Epidermal melanocyte (primary cell): ENCODE measurements at regions not wholly inside any gene's neighbourhood (a gene's known extent, or its start where the extent isn't known, plus 50 kb on each side); places are given as distances from the start of the nearest gene placed in this dataset.
"Not testable (repeated sequence)": the region's sequence is repeated elsewhere in the genome, so short reads cannot be mapped to it uniquely, and the experiment has no call there.

Experiments
- DNase-seq: peaks from one replicate; pipeline ENCODE4 v3.0.0; 2011; ENCODE audit warnings: low spot score; ENCODE audit not compliant: insufficient read length

GRCh38 chr4:160299608-160300007, 1196.7 kb downstream of the RAPGEF2 start:
- no peak for DNase-seq

- DNase-seq = no peak
These were observed 1213.2 kb downstream of the RAPGEF2 start for GRCh38 chr4:160316036-160316435.

- DNase-seq = no peak
These were observed 1215.8 kb downstream of the RAPGEF2 start for GRCh38 chr4:160318567-160319220.

GRCh38 chr4:160319221-160319867, 1216.5 kb downstream of the RAPGEF2 start:
- no peak for DNase-seq

DNA sequence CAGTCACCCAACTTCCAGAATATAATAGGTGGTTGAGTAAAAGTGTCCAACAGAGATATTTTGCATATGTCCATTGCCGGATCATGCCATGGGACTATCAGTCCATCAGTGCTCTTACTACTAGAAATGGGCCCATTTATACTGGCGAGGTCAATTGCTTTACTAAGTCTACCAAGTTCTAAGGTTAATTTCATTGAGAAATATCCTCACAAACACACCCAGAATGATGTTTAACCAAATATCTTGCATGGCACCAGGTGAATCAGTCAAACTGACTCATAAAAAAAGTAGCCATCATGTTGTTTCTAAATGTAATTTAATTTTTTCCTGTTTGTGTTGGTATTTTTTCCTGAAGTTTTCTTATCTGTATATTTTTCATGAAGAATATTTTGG, 1217.0 kb downstream of the RAPGEF2 start:
- no peak for DNase-seq

GRCh38 chr4:160326110-160326509, 1223.2 kb downstream of the RAPGEF2 start:
- no peak for DNase-seq

DNA sequence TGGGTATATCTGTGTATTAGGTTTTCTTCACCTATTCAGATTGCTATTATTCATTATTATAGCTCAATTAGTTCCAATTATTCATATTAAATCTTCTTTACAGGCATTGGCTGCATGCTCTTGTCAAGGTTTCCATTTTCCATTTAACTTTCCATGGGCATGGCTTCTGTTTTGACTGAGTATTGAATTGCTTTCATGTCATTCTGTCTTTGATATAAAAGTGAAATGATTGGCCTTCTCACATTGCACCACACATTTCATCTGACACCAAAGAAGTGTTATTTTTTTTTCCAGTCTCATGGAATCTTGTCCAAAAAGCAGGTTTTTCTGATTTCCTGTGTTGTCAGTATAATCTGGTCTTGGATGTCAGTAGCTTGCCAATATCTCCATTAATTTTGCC, 1244.3 kb downstream of the RAPGEF2 start:
- no peak for DNase-seq

GRCh38 chr4:160350944-160351343, 1248.1 kb downstream of the RAPGEF2 start:
- no peak for DNase-seq

DNA sequence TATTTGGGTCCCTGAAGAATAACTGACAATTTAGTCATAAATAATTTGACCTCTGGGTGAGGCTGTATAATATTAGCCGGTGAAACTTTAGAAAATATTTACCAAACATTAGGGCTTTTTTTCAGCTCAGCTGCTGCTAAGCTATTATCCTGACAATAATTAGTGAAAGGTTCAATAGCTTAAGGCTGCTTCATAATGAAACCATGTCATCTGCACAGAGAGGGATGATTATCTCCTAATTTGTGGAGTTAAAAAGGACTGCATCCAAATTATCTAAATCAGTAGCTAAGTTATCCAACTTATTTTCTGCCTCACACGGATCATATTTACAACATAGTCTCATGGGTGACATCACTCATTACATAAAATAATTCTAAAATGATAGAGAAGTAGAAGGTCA, 1249.8 kb downstream of the RAPGEF2 start:
- DNase-seq = no peak

DNA sequence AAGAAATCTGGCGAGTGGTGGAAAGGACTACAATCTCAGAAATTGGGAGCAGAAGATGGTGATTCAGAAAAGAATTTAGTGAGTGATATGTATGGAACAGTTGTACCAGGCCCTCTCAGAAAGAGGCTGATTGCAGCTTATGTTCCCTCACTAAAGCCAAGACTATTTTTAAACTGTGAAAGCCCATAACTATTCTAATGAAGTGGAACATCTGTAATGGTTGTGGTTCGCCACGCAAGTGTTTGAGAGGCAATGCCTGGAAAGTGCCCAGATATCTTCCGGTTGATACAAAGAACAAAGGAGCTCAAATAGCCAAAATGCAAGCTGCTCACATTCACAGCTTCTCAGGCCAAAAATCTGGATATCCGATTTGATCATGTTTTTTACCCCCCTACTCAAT, 1250.7 kb downstream of the RAPGEF2 start:
- DNase-seq = no peak

GRCh38 chr4:160362478-160362877, 1259.6 kb downstream of the RAPGEF2 start:
- no peak for DNase-seq

- no peak for DNase-seq
These were observed 1261.3 kb downstream of the RAPGEF2 start for GRCh38 chr4:160364217-160364616.

DNA sequence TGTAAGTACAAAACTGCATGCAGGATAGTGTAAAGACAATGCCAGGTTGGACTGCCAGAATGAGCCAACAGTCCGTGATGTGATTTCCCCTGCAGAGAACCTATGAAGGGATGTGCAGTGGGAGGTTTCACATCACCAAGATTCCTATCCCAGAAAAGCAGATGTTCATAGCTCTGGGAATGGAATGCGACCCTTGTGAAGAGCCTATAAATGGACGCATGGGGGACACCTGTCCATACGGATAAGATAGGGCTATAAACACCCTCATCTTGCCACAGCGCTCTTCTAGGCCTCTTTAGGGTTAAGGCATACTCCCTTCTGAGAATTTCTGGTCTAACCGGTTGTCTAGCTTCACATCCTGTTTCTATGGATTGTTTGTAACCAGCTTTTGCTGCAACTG, 1261.8 kb downstream of the RAPGEF2 start:
- not testable (repeated sequence) for DNase-seq

DNA sequence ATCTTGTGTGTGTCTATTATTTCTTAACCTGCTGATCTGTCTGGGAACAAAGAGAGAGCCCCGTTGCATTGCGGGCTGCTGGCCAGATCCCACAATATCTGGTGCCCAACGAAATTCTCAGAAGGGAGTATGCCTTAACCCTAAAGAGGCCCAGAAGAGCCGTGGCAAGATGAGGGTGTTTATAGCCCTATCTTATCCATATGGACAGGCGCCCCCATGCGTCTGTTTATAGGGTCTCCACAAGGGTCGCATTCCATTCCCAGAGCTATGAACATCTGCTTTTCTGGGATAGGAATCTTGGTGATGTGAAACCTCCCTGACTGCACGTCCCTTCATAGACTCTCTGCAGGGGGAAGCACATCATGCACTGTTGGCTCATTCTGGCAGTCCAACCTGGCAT, 1262.5 kb downstream of the RAPGEF2 start:
- not testable (repeated sequence) for DNase-seq

DNA sequence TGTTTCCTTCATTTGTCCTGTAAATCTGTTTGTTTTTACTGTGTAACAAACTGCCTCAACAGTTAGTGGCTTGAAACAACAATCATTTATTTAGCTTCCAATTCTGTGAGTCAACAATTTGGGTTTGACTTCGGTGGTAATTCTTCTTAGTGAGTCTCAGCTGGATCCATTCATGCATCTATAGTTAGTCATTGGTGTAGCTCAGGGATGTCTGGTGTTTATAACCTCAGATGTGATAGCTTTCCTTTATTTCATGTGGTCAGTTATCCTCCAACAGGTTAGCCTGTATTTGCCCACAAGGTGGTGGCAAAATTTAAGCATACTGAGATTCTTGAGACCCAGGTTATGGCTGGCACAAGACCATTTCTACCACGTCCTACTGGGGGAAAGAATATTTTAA, 1267.2 kb downstream of the RAPGEF2 start:
- DNase-seq = no peak

- no peak for DNase-seq
These were observed 1268.6 kb downstream of the RAPGEF2 start for GRCh38 chr4:160371446-160371845.

DNA sequence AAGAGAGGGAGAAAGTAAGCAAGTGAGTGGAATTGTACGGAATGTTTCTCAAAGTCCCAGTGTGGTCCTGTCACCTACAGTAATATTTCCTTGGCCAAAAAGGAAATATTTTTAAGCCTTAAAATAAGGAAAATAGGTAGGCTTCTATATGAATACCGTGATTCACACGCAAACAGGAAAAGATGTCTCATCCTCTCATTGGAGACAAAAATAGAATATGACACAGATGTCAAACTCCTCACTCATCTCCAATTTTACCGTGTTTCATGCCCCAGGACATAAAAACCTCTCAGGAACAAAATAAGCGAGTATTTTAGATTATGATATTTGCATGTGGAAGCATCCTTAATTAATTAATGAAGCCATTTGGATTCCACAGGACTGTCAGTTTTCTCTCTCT, 1269.5 kb downstream of the RAPGEF2 start:
- DNase-seq = no peak

DNA sequence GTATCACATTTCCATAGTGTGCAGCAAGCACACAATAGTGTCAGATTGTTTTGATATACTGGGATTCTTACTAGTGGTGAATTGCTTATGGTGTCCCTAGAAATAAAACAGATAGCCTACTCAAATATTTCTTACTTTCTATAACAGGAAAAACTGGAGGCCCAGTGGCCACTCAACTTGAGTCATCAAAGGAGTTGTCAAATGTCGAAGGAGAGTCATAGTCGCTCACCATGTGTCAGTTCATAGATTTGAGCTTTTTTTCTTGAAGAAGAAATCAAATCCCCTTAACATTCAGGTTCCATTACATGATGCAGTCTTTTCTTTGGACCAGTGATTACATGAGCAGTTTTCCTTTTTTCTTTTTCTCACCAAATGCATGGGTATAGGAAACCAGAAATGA, 1271.0 kb downstream of the RAPGEF2 start:
- no peak for DNase-seq

- no peak for DNase-seq
These were observed 1273.0 kb downstream of the RAPGEF2 start for GRCh38 chr4:160375772-160376452.

- no peak for DNase-seq
These were observed 1284.0 kb downstream of the RAPGEF2 start for GRCh38 chr4:160386846-160387245.

GRCh38 chr4:160399826-160400225, 1296.9 kb downstream of the RAPGEF2 start:
- DNase-seq = no peak

DNA sequence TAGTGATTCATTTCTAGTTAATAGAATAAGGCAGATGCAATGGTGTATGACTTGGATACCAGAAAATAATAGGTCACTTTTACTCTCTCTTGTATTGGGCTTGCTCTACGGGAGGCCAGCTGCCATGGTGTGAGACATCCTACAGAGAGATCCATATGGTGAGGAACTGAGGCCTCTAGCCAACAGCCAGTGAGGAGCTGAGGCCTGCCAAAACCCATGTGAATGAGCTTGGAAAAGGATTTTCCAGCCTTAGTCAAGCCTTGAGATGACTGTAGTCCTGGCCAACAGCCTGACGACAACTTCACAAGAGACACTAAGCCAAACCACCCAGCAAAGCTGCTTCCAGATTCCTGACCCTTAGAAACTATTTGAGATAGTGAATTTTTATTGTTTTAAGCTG, 1300.2 kb downstream of the RAPGEF2 start:
- no peak for DNase-seq
